HG02852 (cell line): ENCODE measurements at regions not wholly inside any gene's neighbourhood (a gene's known extent, or its start where the extent isn't known, plus 50 kb on each side); places are given as distances from the start of the nearest gene placed in this dataset.
"Not testable (repeated sequence)": the region's sequence is repeated elsewhere in the genome, so short reads cannot be mapped to it uniquely, and the experiment has no call there.

Source experiments
- ATAC-seq: cut with Tn5 transposase; IDR thresholded peaks from one replicate; pipeline ENCODE4 v1.9.1; 2021; ENCODE audit warnings: mild to moderate bottlenecking, moderate library complexity; ENCODE audit not compliant: unreplicated experiment

GRCh38 chr6:27854421-27854820, 57.8 kb downstream of the OR2B2 start:
- ATAC-seq = no peak

- no peak for ATAC-seq
Measured at GRCh38 chr6:27851440-27851839, 60.8 kb downstream of the OR2B2 start.

GRCh38 chr6:27849001-27849400, 63.2 kb downstream of the OR2B2 start:
- not testable (repeated sequence) for ATAC-seq

GRCh38 chr6:27847706-27848105, 64.5 kb downstream of the OR2B2 start:
- ATAC-seq = no peak

GRCh38 chr6:27840572-27840971, 71.6 kb downstream of the OR2B2 start:
- ATAC-seq = no peak

- no peak for ATAC-seq
Measured at GRCh38 chr6:27839626-27840475, 72.3 kb downstream of the OR2B2 start.

GRCh38 chr6:27838945-27839625, 73.1 kb downstream of the OR2B2 start:
- ATAC-seq = peak; percentile 8

GRCh38 chr6:27838058-27838944, 73.9 kb downstream of the OR2B2 start:
- peak; percentile 67 for ATAC-seq

GRCh38 chr6:27837625-27838057, 74.6 kb downstream of the OR2B2 start:
- ATAC-seq = peak; percentile 4

- peak; percentile 35 for ATAC-seq
Measured at GRCh38 chr6:27836783-27837624, 75.2 kb downstream of the OR2B2 start.

GRCh38 chr6:27836141-27836782, 75.9 kb downstream of the OR2B2 start:
- ATAC-seq = no peak

GRCh38 chr6:27834879-27835549, 77.2 kb downstream of the OR2B2 start:
- no peak for ATAC-seq

GRCh38 chr6:27834384-27834783, 77.8 kb downstream of the OR2B2 start:
- ATAC-seq = no peak

- ATAC-seq = peak; percentile 73
Measured at GRCh38 chr6:27831434-27832081, 80.6 kb downstream of the OR2B2 start.

GRCh38 chr6:27830600-27831433, 81.4 kb downstream of the OR2B2 start:
- peak; percentile 78 for ATAC-seq

- ATAC-seq = no peak
Measured at GRCh38 chr6:27830212-27830599, 82.0 kb downstream of the OR2B2 start.

- ATAC-seq = no peak
Measured at GRCh38 chr6:27829453-27830211, 82.6 kb downstream of the OR2B2 start.
